Tibial nerve (tissue), 4 donors: ENCODE measurements at regions not wholly inside any gene's neighbourhood (a gene's known extent, or its start where the extent isn't known, plus 50 kb on each side); places are given as distances from the start of the nearest gene placed in this dataset.

ENCODE experiments used
- DNase-seq, 2 donors: peaks; one replicate each; pipeline ENCODE4 v3.0.0-alpha.2; 2019; ENCODE audit warnings: low spot score in 2 of 2
- H3K27ac ChIP-seq, 4 donors: fragments of 200-600 bp; sonication (generic) in 3 of 4; one replicate each; pipeline ENCODE4 v1.5.1; 2017 to 2019; ENCODE audit warnings: mild to moderate bottlenecking in 1 of 4
- H3K27me3 ChIP-seq, 2 donors: fragments of 200-600 bp; sonication (generic) in 1 of 2; one replicate each; pipeline versions ENCODE4 v1.5.1 to v1.6.0; 2017 to 2019
- H3K36me3 ChIP-seq, 3 donors: fragments of 200-600 bp; sonication (generic); one replicate each; pipeline ENCODE4 v1.5.1; 2018 to 2019
- H3K4me1 ChIP-seq, 4 donors: fragments of 200-600 bp; sonication (generic) in 3 of 4; one replicate each; pipeline ENCODE4 v1.5.1; 2017 to 2019
- H3K4me3 ChIP-seq, 4 donors: fragments of 200-600 bp; sonication (generic) in 3 of 4; one replicate each; pipeline ENCODE4 v1.5.1; 2017 to 2019; ENCODE audit warnings: mild to moderate bottlenecking in 1 of 4, moderate library complexity in 1 of 4
- H3K9me3 ChIP-seq, 4 donors: fragments of 200-600 bp; sonication (generic) in 3 of 4; one replicate each; pipeline ENCODE4 v1.5.1; 2017 to 2019
- EP300 ChIP-seq, 2 donors: sonication (generic); formaldehyde crosslinking; IDR thresholded peaks; one replicate each; pipeline ENCODE4 v1.6.1; 2017; ENCODE audit warnings: antibody characterized with exemption in 2 of 2, mild to moderate bottlenecking in 1 of 2
- POLR2A ChIP-seq, 2 donors: fragments of 450-650 bp; IDR thresholded peaks; one replicate each; pipeline ENCODE4 v1.6.1; 2017; ENCODE audit warnings: antibody characterized with exemption in 2 of 2, mild to moderate bottlenecking in 2 of 2, moderate library complexity in 2 of 2
- WGBS, 2 donors: methylation state at CpG; one replicate each; pipeline ENCODE4 v1.1.5; 2018; 5-methylcytosine and 5-hydroxymethylcytosine counted together
- TF ChIP-seq, protein P1 (sequence below), 5 experiments: fragments of 200-600 bp in 3 of 5; fragments of 450-650 bp in 2 of 5; sonication (generic) in 3 of 5; IDR thresholded peaks; one replicate each; pipeline ENCODE4 v1.5.1; 2016 to 2019; ENCODE audit warnings: antibody characterized with exemption in 5 of 5, mild to moderate bottlenecking in 3 of 5, moderate library complexity in 2 of 5

DNA sequence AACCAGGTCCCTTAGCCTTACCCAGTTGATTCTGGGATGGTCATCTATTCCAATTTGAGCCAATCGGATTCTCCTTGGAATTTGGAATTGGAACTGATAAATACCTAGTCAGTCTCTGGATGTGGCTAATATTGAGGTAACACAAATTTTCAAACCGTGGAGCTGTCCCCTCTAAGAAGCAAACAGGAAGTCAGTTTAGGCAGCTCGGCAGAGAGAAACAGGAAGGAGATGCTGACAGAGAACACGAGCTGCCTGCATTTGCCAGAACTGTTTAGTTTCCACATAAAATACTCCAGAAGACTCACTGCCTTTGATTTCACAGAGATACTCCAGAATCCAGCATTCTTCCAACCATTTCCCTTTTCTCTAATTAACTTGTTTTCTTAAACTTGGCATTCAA, 1024.9 kb downstream of the BCL11A start:
- no peak for DNase-seq
- 46 to 62% methylated on average over 4 of the region's 4 CpGs for WGBS, 2 donors

DNA sequence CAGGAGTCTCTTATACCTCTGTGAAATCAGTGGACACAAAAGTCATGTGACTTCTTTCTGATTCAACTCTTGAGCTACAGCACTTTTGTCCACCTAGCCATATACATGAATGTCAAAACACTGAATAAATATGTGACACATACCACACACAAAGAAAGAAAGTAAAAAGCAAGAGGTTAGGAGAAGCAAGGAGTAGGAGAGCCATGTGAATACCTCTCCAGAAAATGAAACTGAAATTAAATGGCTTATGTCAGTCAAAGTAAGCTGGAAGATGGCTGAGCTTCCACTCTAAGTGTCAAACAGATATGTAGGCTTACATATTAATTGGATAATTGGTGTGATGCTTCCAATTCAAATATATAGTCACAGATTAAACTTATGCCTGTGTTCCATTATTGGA, 1050.5 kb downstream of the BCL11A start:
- no peaks in the 10 kb centered on the region for H3K27me3 ChIP-seq
- no peak overlapping the region for H3K27ac ChIP-seq
- H3K36me3 ChIP-seq = no peaks in the 10 kb centered on the region
- no peak for DNase-seq
- H3K4me1 ChIP-seq = no peaks in the 10 kb centered on the region
- no peak overlapping the region for H3K4me3 ChIP-seq
- H3K9me3 ChIP-seq = peaks cover 0 to 3% (median 0%) of the 10 kb centered on the region in 4 donors
- TF ChIP-seq POLR2A (IDR thresholded peaks at IDR 0.05) (no peak), EP300 (IDR thresholded peaks at IDR 0.05) (no peak)
- TF ChIP-seq, protein P1, sequence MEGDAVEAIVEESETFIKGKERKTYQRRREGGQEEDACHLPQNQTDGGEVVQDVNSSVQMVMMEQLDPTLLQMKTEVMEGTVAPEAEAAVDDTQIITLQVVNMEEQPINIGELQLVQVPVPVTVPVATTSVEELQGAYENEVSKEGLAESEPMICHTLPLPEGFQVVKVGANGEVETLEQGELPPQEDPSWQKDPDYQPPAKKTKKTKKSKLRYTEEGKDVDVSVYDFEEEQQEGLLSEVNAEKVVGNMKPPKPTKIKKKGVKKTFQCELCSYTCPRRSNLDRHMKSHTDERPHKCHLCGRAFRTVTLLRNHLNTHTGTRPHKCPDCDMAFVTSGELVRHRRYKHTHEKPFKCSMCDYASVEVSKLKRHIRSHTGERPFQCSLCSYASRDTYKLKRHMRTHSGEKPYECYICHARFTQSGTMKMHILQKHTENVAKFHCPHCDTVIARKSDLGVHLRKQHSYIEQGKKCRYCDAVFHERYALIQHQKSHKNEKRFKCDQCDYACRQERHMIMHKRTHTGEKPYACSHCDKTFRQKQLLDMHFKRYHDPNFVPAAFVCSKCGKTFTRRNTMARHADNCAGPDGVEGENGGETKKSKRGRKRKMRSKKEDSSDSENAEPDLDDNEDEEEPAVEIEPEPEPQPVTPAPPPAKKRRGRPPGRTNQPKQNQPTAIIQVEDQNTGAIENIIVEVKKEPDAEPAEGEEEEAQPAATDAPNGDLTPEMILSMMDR (IDR thresholded peaks at IDR 0.05) = no peak

More for the DNA sequence above, 1024.9 kb downstream of the BCL11A start:
- Histone ChIP-seq H3K27ac (no peak overlapping the region), H3K4me1 (no peaks in the 10 kb centered on the region), H3K4me3 (no peak overlapping the region), H3K27me3 (no peaks in the 10 kb centered on the region), H3K9me3 (no peaks in the 10 kb centered on the region), H3K36me3 (no peaks in the 10 kb centered on the region)
- TF ChIP-seq POLR2A (IDR thresholded peaks at IDR 0.05) = no peak
- TF ChIP-seq EP300 (IDR thresholded peaks at IDR 0.05) = no peak
- TF ChIP-seq, protein P1 (IDR thresholded peaks at IDR 0.05) = no peak

DNA sequence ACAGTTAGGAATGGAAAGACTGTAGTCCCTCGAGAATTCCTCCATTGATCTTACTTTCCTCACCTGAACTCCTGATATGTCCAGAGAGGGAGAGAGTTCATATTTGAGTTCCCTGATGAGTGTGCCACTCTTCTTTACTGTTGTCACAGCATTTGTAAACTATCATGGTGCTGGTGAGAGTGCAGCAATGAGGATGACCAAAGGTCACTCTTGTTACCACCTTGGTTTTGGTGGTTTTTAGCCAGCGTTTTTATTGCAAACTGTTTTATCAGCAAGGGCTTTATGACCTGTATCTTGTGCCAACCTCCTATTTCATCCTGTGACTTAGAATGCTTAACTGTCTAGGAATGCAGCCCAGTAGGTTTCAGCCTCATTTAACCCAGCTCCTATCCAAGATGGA, 1062.5 kb downstream of the BCL11A start:
- Histone ChIP-seq H3K27ac (no peak overlapping the region), H3K4me3 (no peak overlapping the region), H3K9me3 (peaks cover 0 to 16% (median 1%) of the 10 kb centered on the region in 4 donors), H3K4me1 (no peaks in the 10 kb centered on the region), H3K27me3 (no peaks in the 10 kb centered on the region), H3K36me3 (no peaks in the 10 kb centered on the region)
- no peak for DNase-seq
- TF ChIP-seq POLR2A (IDR thresholded peaks at IDR 0.05) (no peak), EP300 (IDR thresholded peaks at IDR 0.05) (no peak)
- TF ChIP-seq, protein P1 (IDR thresholded peaks at IDR 0.05) = no peak
- WGBS, 2 donors = 92% methylated on average over 2 of the region's 2 CpGs

DNA sequence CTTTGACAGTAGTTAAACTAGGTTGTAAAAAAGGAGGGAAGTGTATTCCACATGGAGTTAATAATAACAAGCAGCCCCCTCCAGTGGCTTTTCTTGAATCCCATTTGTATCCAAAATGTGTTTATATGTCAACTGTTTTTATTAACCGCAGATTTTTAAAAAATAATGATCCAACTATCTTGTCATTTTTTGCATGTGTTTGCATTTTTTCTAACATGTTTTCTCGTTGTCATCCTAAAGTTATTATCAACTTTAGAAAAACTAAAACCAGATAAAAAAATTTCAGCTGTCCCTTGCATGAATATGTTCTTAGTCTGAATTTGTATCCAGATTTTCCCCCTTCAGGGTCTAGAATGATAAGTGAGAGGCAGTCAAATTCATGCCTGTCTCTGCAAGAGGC, 1063.3 kb downstream of the BCL11A start:
- Histone ChIP-seq H3K27me3 (no peaks in the 10 kb centered on the region), H3K27ac (no peak overlapping the region), H3K4me3 (no peak overlapping the region), H3K9me3 (peaks cover 0 to 8% (median 0%) of the 10 kb centered on the region in 4 donors), H3K4me1 (no peaks in the 10 kb centered on the region), H3K36me3 (no peaks in the 10 kb centered on the region)
- 61 to 77% methylated on average over 2 of the region's 2 CpGs for WGBS, 2 donors
- no peak for DNase-seq
- TF ChIP-seq POLR2A (IDR thresholded peaks at IDR 0.05) = no peak
- TF ChIP-seq EP300 (IDR thresholded peaks at IDR 0.05) = no peak
- TF ChIP-seq, protein P1 (IDR thresholded peaks at IDR 0.05) = no peak

DNA sequence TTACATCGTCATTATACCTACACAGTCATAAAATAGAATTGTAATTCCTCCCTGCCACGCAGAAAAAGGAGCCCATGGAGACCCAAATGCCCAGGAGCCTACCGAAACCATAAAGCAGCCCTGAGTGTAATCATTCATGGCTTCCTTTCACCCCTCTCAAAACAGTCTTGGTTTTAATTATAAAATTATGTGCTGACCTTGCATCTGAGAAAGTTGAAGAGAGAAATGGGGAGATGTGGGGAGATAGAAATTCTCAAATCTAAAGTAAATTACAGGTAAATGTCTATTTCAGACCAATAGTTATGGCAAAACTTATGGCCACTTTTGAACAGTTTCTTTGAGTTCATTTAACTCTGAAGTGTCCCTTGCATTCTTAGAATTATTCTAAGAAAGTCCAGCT, 1068.8 kb downstream of the BCL11A start:
- no peak overlapping the region for H3K4me3 ChIP-seq
- 79% methylated on average over 3 of the region's 3 CpGs for WGBS, 2 donors
- peaks cover 0 to 2% (median 0%) of the 10 kb centered on the region in 4 donors for H3K9me3 ChIP-seq
- no peak for DNase-seq
- H3K27me3 ChIP-seq = no peaks in the 10 kb centered on the region
- H3K27ac ChIP-seq = no peak overlapping the region
- H3K4me1 ChIP-seq = no peaks in the 10 kb centered on the region
- TF ChIP-seq, protein P1 (IDR thresholded peaks at IDR 0.05) = no peak
- no peak for TF ChIP-seq POLR2A (IDR thresholded peaks at IDR 0.05)
- TF ChIP-seq EP300 (IDR thresholded peaks at IDR 0.05) = no peak
- no peaks in the 10 kb centered on the region for H3K36me3 ChIP-seq
